H1 (cell line): ENCODE measurements at regions not wholly inside any gene's neighbourhood (a gene's known extent, or its start where the extent isn't known, plus 50 kb on each side); places are given as distances from the start of the nearest gene placed in this dataset.

Source experiments
- CTCF ChIA-PET: fragments of 300-600 bp; sonication (Branson Sonifier 250); formaldehyde crosslinking; loops from one replicate; lab custom pipeline; 2021; ENCODE audit not compliant: partially characterized antibody; lab: Charles Lee
- POLR2A ChIA-PET: fragments of 300-600 bp; sonication (Branson Sonifier 250); formaldehyde crosslinking; loops from one replicate; lab custom pipeline; 2021; ENCODE audit warnings: inconsistent platforms; ENCODE audit not compliant: partially characterized antibody; lab: Charles Lee
- DNase-seq, 2 experiments: peaks; one replicate each; pipeline versions ENCODE4 v3.0.0 to v3.0.0-alpha.2; 2010 to 2022; ENCODE audit warnings: low spot score in 2 of 2, low read depth in 1 of 2, mixed read lengths in 1 of 2
- FAIRE-seq: peaks from 2 replicates; lab custom pipeline; 2011; peaks lifted over from hg19 to GRCh38; lab: Jason Lieb, UNC
- H2AFZ ChIP-seq: 2 replicates; pipeline ENCODE4 v1.8.1; 2012; ENCODE audit warnings: low read length, inconsistent platforms
- H2AK5ac ChIP-seq: 2 replicates; pipeline ENCODE4 v1.6.1; 2013; ENCODE audit warnings: low read depth, low read length
- H2BK120ac ChIP-seq: replicated peaks from 2 replicates; pipeline ENCODE3; 2013; ENCODE audit warnings: low read depth, low read length, inconsistent platforms
- H2BK12ac ChIP-seq: 2 replicates; pipeline ENCODE4 v1.6.1; 2013; ENCODE audit warnings: low read depth, low read length
- H2BK15ac ChIP-seq: 2 replicates; pipeline ENCODE4 v1.6.1; 2013; ENCODE audit warnings: low read length
- H2BK20ac ChIP-seq: 2 replicates; pipeline ENCODE4 v1.6.1; 2013; ENCODE audit warnings: low read length
- H2BK5ac ChIP-seq: 2 replicates; pipeline ENCODE4 v1.6.1; 2013; ENCODE audit warnings: low read depth, low read length
- H3K14ac ChIP-seq: 2 replicates; pipeline ENCODE4 v1.6.1; 2013; ENCODE audit warnings: inconsistent platforms; ENCODE audit not compliant: insufficient read length
- H3K18ac ChIP-seq: 2 replicates; pipeline ENCODE4 v1.6.1; 2013; ENCODE audit warnings: low read length; ENCODE audit errors: extremely low read depth
- H3K23ac ChIP-seq: 2 replicates; pipeline ENCODE4 v1.6.1; 2013; ENCODE audit warnings: inconsistent platforms; ENCODE audit not compliant: insufficient read length
- H3K23me2 ChIP-seq: 2 replicates; pipeline ENCODE4 v1.6.1; 2013; ENCODE audit warnings: low read depth, low read length
- H3K27ac ChIP-seq: 2 replicates; pipeline ENCODE4 v1.6.1; 2011; ENCODE audit warnings: low read depth, low read length, inconsistent platforms
- H3K27me3 ChIP-seq, 4 experiments: replicated peaks in 1 of 4; 1 replicate in 1 of 4; 2 replicates in 3 of 4; pipeline versions ENCODE4 v1.6.1 to v1.8.1; 2011 to 2013; ENCODE audit warnings: low read length in 3 of 4, mild to moderate bottlenecking in 3 of 4, inconsistent platforms in 2 of 4, mixed read lengths in 2 of 4, moderate library complexity in 1 of 4; ENCODE audit not compliant: control insufficient read depth in 3 of 4, insufficient read depth in 3 of 4; ENCODE audit errors: extremely low read depth in 1 of 4
- H3K36me3 ChIP-seq, 4 experiments: 2 replicates each; pipeline versions ENCODE4 v1.6.1 to v1.8.1; 2011 to 2013; ENCODE audit warnings: mild to moderate bottlenecking in 4 of 4, low read length in 3 of 4, moderate library complexity in 2 of 4, control low read depth in 1 of 4, inconsistent platforms in 1 of 4; ENCODE audit not compliant: insufficient read depth in 4 of 4, control insufficient read depth in 2 of 4
- H3K4ac ChIP-seq: replicated peaks from 2 replicates; pipeline ENCODE3; 2013; ENCODE audit warnings: low read length, low read depth, mixed read lengths, inconsistent platforms; ENCODE audit not compliant: insufficient read length
- H3K4me1 ChIP-seq, 4 experiments: replicated peaks in 1 of 4; 1 replicate in 1 of 4; 2 replicates in 3 of 4; pipeline versions ENCODE4 v1.6.1 to v1.8.1; 2011 to 2013; ENCODE audit warnings: low read length in 3 of 4, inconsistent platforms in 2 of 4, mixed read lengths in 1 of 4; ENCODE audit not compliant: insufficient read depth in 4 of 4, control insufficient read depth in 3 of 4
- H3K4me2 ChIP-seq, 2 experiments: 2 replicates each; pipeline versions ENCODE4 v1.6.1 to v1.8.1; 2011 to 2013; ENCODE audit warnings: low read depth in 2 of 2, low read length in 2 of 2, control low read depth in 1 of 2, inconsistent platforms in 1 of 2, mild to moderate bottlenecking in 1 of 2; ENCODE audit not compliant: insufficient read depth in 1 of 2
- H3K4me3 ChIP-seq, 4 experiments: fragments of 200-600, 300-600 bp in 1 of 4; sonication (generic), shearing (Covaris generic), sonication (Bioruptor Twin) in 1 of 4; 2 replicates each; pipeline versions ENCODE4 v1.5.1 to v1.8.1; 2011 to 2016; ENCODE audit warnings: low read length in 4 of 4, low read depth in 3 of 4, control low read depth in 2 of 4, inconsistent platforms in 2 of 4, mild to moderate bottlenecking in 2 of 4, mixed read lengths in 1 of 4, moderate library complexity in 1 of 4; ENCODE audit not compliant: insufficient read depth in 2 of 4; ENCODE audit errors: extremely low read depth in 1 of 4
- H3K56ac ChIP-seq: replicated peaks from 2 replicates; pipeline ENCODE3; 2013; ENCODE audit warnings: low read depth, mild to moderate bottlenecking, mixed read lengths, low read length, inconsistent platforms; ENCODE audit not compliant: insufficient read length
- H3K79me1 ChIP-seq: 2 replicates; pipeline ENCODE4 v1.6.1; 2013; ENCODE audit warnings: low read depth, low read length, control low read depth
- H3K79me2 ChIP-seq, 2 experiments: 2 replicates each; pipeline versions ENCODE4 v1.6.1 to v1.8.1; 2012 to 2013; ENCODE audit warnings: low read length in 2 of 2, mild to moderate bottlenecking in 2 of 2, inconsistent platforms in 1 of 2; ENCODE audit not compliant: insufficient read depth in 2 of 2, control insufficient read depth in 1 of 2
- H3K9ac ChIP-seq, 4 experiments: replicated peaks in 1 of 4; 1 replicate in 1 of 4; 2 replicates in 3 of 4; pipeline versions ENCODE4 v1.6.1 to v1.8.1; 2011 to 2013; ENCODE audit warnings: low read depth in 3 of 4, low read length in 3 of 4, control low read depth in 2 of 4, mild to moderate bottlenecking in 2 of 4, moderate library complexity in 2 of 4, inconsistent platforms in 1 of 4; ENCODE audit errors: extremely low read depth in 1 of 4
- H3K9me3 ChIP-seq, 2 experiments: 2 replicates each; pipeline versions ENCODE4 v1.6.1 to v1.8.1; 2012 to 2013; ENCODE audit warnings: mild to moderate bottlenecking in 2 of 2, moderate library complexity in 2 of 2, control low read depth in 1 of 2, inconsistent platforms in 1 of 2, low read depth in 1 of 2, low read length in 1 of 2, mixed read lengths in 1 of 2; ENCODE audit not compliant: insufficient read depth in 2 of 2
- H4K20me1 ChIP-seq, 2 experiments: replicated peaks in 1 of 2; 2 replicates each; pipeline versions ENCODE3 to v1.8.1; 2011 to 2013; ENCODE audit warnings: inconsistent platforms in 2 of 2, low read length in 2 of 2, mild to moderate bottlenecking in 1 of 2; ENCODE audit not compliant: insufficient read depth in 2 of 2, control insufficient read depth in 1 of 2
- H4K5ac ChIP-seq: 2 replicates; pipeline ENCODE4 v1.6.1; 2013; ENCODE audit warnings: low read length, low read depth, mixed read lengths, inconsistent platforms; ENCODE audit not compliant: insufficient read length
- H4K8ac ChIP-seq: 2 replicates; pipeline ENCODE4 v1.8.0; 2013; ENCODE audit warnings: mild to moderate bottlenecking, moderate library complexity, low read length, inconsistent platforms; ENCODE audit not compliant: insufficient read depth; ENCODE audit errors: extremely low read depth
- H4K91ac ChIP-seq: replicated peaks from 2 replicates; pipeline ENCODE3; 2013; ENCODE audit warnings: low read length, mixed read lengths, inconsistent platforms; ENCODE audit not compliant: insufficient read length
- BCL11A ChIP-seq, 2 experiments: IDR thresholded peaks; one replicate each; pipeline ENCODE4 v1.6.1; 2011; ENCODE audit warnings: low read depth in 2 of 2, low read length in 2 of 2, mild to moderate bottlenecking in 2 of 2
- CBX8 ChIP-seq: fragments of 300-800, 300-1000 bp; sonication (generic); IDR thresholded peaks from 2 replicates; pipeline ENCODE4 v1.7.1; 2016; ENCODE audit warnings: low read depth, low read length, borderline replicate concordance
- SAP30 ChIP-seq: fragments of 300-600 bp; sonication (generic); IDR thresholded peaks from 2 replicates; pipeline ENCODE4 v1.7.1; 2012; ENCODE audit warnings: low read length, moderate library complexity, mild to moderate bottlenecking, inconsistent platforms; ENCODE audit not compliant: insufficient read depth, insufficient replicate concordance
- WGBS, 2 experiments: shearing (Covaris generic) in 1 of 2; methylation state at CpG; one replicate each; pipeline versions ENCODE4 v1.1.6 to v1.1.7; 2013 to 2015; ENCODE audit warnings: low lambda C conversion rate in 2 of 2, mixed read lengths in 2 of 2, inconsistent platforms in 1 of 2, low coverage in 1 of 2, missing lambda C conversion rate in 1 of 2; ENCODE audit not compliant: insufficient replicate concordance in 2 of 2, insufficient coverage in 1 of 2, insufficient read length in 1 of 2; ENCODE audit errors: extremely low coverage in 1 of 2, missing lambda C conversion rate in 1 of 2; 5-methylcytosine and 5-hydroxymethylcytosine counted together

GRCh38 chr3:77825001-77825827, 785.3 kb downstream of the ROBO2 start:
- no peak overlapping the region for H3K14ac ChIP-seq
- no peak overlapping the region for H2BK120ac ChIP-seq
- no peak for TF ChIP-seq BCL11A (IDR thresholded peaks at IDR 0.05; ENCODE audit: low read depth in 2 of 2, low read length in 2 of 2)
- no peak for TF ChIP-seq SAP30
- no peak for TF ChIP-seq CBX8

More at GRCh38 chr3:77825001-77825827, 785.3 kb downstream of the ROBO2 start:
- Histone ChIP-seq H3K27me3 (no peaks in the 10 kb centered on the region), H3K18ac (no peak overlapping the region), H3K4me2 (no peak overlapping the region), H3K23ac (no peak overlapping the region), H3K4ac (no peak overlapping the region), H3K79me1 (no peaks in the 10 kb centered on the region), H2BK15ac (no peak overlapping the region), H3K4me1 (no peaks in the 10 kb centered on the region), H4K5ac (no peak overlapping the region), H3K23me2 (0 out of 2 replicates have a peak, but pooled peaks cover 2% of the 10 kb centered on the region), H3K36me3 (no peaks in the 10 kb centered on the region), H4K20me1 (no peaks in the 10 kb centered on the region), H2BK20ac (no peak overlapping the region), H2BK5ac (no peak overlapping the region), H3K27ac (peak overlapping the region; percentile 40; the same call in 1 of the 2 replicates), H4K91ac (no peak overlapping the region), H3K9ac (no peak overlapping the region), H4K8ac (no peak overlapping the region), H3K56ac (no peak overlapping the region), H3K9me3 (0 out of 4 replicates have a peak, but pooled peaks cover 0 to 3% of the 10 kb centered on the region in 2 experiments), H3K79me2 (no peaks in the 10 kb centered on the region), H2AFZ (peak overlapping the region; percentile 8; the same call in 1 of the 2 replicates), H3K4me3 (no peak overlapping the region), H2AK5ac (peak overlapping the region; percentile 75; the same call in 1 of the 2 replicates), H2BK12ac (no peak overlapping the region)
- FAIRE-seq (no peak), DNase-seq (no peak)
- ChIA-PET CTCF (interaction anchor here (0.6 to 1.2 kb wide), 4 partner anchors 10 to 66 kb away, joined by 3 to 5 read pairs (median 4); no protein-coding TSS in a partner anchor), POLR2A (no interaction called here)
- 81% methylated on average over 2 of the region's 2 CpGs; no CpG with 5 or more reads in 1 of the 2 experiments for WGBS, 2 experiments
